ENCODE measurements at regions not wholly inside any gene's neighbourhood (a gene's known extent, or its start where the extent isn't known, plus 50 kb on each side); places are given as distances from the start of the nearest gene placed in this dataset.
"Not testable (repeated sequence)": the region's sequence is repeated elsewhere in the genome, so short reads cannot be mapped to it uniquely, and the experiment has no call there.

GRCh38 chr7:149995369-149996026 is 121.7 kb downstream of the ATP6V0E2 start:
- not testable (repeated sequence) for DNase-seq

- DNase-seq: not testable (repeated sequence)
Observed at GRCh38 chr7:150000780-150001599, 127.2 kb downstream of the ATP6V0E2 start.

- DNase-seq: no peak
Observed at GRCh38 chr7:150003304-150003810, 129.6 kb downstream of the ATP6V0E2 start.

- DNase-seq: not testable (repeated sequence)
Observed at GRCh38 chr7:150003973-150004372, 130.2 kb downstream of the ATP6V0E2 start.

GRCh38 chr7:150004843-150005242 is 131.1 kb downstream of the ATP6V0E2 start:
- DNase-seq: not testable (repeated sequence)

- not testable (repeated sequence) for DNase-seq
Observed at GRCh38 chr7:150009620-150010303, 136.0 kb downstream of the ATP6V0E2 start.

- not testable (repeated sequence) for DNase-seq
Observed at GRCh38 chr7:150016651-150017189, 143.0 kb downstream of the ATP6V0E2 start.

GRCh38 chr7:150020210-150020609 is 146.4 kb downstream of the ATP6V0E2 start:
- DNase-seq: not testable (repeated sequence)

GRCh38 chr7:150024550-150025490 is 151.1 kb downstream of the ATP6V0E2 start:
- not testable (repeated sequence) for DNase-seq

- not testable (repeated sequence) for DNase-seq
Observed at GRCh38 chr7:150025802-150026201, 152.0 kb downstream of the ATP6V0E2 start.

- not testable (repeated sequence) for DNase-seq
Observed at GRCh38 chr7:150028344-150029012, 154.7 kb downstream of the ATP6V0E2 start.

GRCh38 chr7:150029013-150029389 is 155.2 kb downstream of the ATP6V0E2 start:
- not testable (repeated sequence) for DNase-seq

GRCh38 chr7:150031733-150032132 is 158.0 kb downstream of the ATP6V0E2 start:
- DNase-seq: not testable (repeated sequence)

- not testable (repeated sequence) for DNase-seq
Observed at GRCh38 chr7:150033711-150034110, 159.9 kb downstream of the ATP6V0E2 start.

GRCh38 chr7:150035769-150036168 is 162.0 kb downstream of the ATP6V0E2 start:
- DNase-seq: not testable (repeated sequence)

- not testable (repeated sequence) for DNase-seq
Observed at GRCh38 chr7:150039061-150039460, 165.3 kb downstream of the ATP6V0E2 start.

GRCh38 chr7:150042281-150042680 is 168.5 kb downstream of the ATP6V0E2 start:
- not testable (repeated sequence) for DNase-seq

- peak; percentile 66 for DNase-seq
Observed at GRCh38 chr7:150044771-150045170, 171.0 kb downstream of the ATP6V0E2 start.

- not testable (repeated sequence) for DNase-seq
Observed at GRCh38 chr7:150045596-150045995, 171.8 kb downstream of the ATP6V0E2 start.

Data from renal pelvis (tissue), 1 donor.